HCT116 (cell line): ENCODE measurements at regions not wholly inside any gene's neighbourhood (a gene's known extent, or its start where the extent isn't known, plus 50 kb on each side); places are given as distances from the start of the nearest gene placed in this dataset.

Experiments
- ATF3 ChIP-seq: IDR thresholded peaks from 2 replicates; pipeline ENCODE4 v1.6.1; 2012
- CTCF ChIP-seq, 3 experiments: fragments of 200-600 bp in 1 of 3; sonication (generic) in 1 of 3; IDR thresholded peaks in 2 of 3; conservative IDR thresholded peaks in 1 of 3; 2 replicates each; pipeline ENCODE4 v1.5.1; 2012 to 2017; ENCODE audit warnings: low read depth in 2 of 3, low read length in 2 of 3, antibody characterized with exemption in 1 of 3, borderline replicate concordance in 1 of 3, control low read depth in 1 of 3, mild to moderate bottlenecking in 1 of 3, mixed read lengths in 1 of 3, mixed run types in 1 of 3, moderate library complexity in 1 of 3; ENCODE audit not compliant: insufficient read depth in 1 of 3
- EZH2 ChIP-seq: fragments of 200-600 bp; sonication (generic); IDR thresholded peaks from 2 replicates; pipeline ENCODE4 v1.6.1; 2017; ENCODE audit warnings: antibody characterized with exemption, mixed run types
- POLR2AphosphoS5 ChIP-seq: IDR thresholded peaks from 2 replicates; pipeline ENCODE4 v1.6.1; 2011; ENCODE audit warnings: mild to moderate bottlenecking, low read depth, low read length, moderate library complexity
- SRF ChIP-seq: IDR thresholded peaks from 2 replicates; pipeline ENCODE4 v1.6.1; 2012; ENCODE audit warnings: low read depth
- ZBTB33 ChIP-seq: IDR thresholded peaks from 2 replicates; pipeline ENCODE4 v1.6.1; 2011; ENCODE audit warnings: mild to moderate bottlenecking, low read length, moderate library complexity; ENCODE audit not compliant: insufficient replicate concordance; ENCODE audit errors: extremely low read depth

GRCh38 chr6:86285876-86286275 is 643.2 kb upstream of the SYNCRIP start:
- TF ChIP-seq CTCF (IDR thresholded peaks at IDR 0.05 in 2 of 3, conservative IDR thresholded peaks at IDR 0.05 in 1 of 3; ENCODE audit: borderline replicate concordance in 1 of 3, insufficient read depth in 1 of 3, low read depth in 2 of 3, low read length in 2 of 3) (no peak), POLR2AphosphoS5 (no peak), ATF3 (no peak), SRF (no peak), EZH2 (no peak), ZBTB33 (no peak)
